OCI-LY1 (cell line): ENCODE measurements at regions not wholly inside any gene's neighbourhood (a gene's known extent, or its start where the extent isn't known, plus 50 kb on each side); places are given as distances from the start of the nearest gene placed in this dataset.

Experiments
- H2AFZ ChIP-seq: fragments of 200-600 bp; sonication (generic), shearing (Covaris generic); 2 replicates; pipeline ENCODE4 v1.6.0; 2014; ENCODE audit warnings: antibody characterized with exemption, mild to moderate bottlenecking, low read length
- H3F3A ChIP-seq: fragments of 200-600 bp; sonication (generic), shearing (Covaris generic); 2 replicates; pipeline ENCODE4 v1.6.0; 2014; ENCODE audit warnings: mild to moderate bottlenecking, antibody characterized with exemption, low read length, moderate library complexity; ENCODE audit not compliant: insufficient read depth
- H3K27ac ChIP-seq: fragments of 200-600 bp; sonication (generic); 2 replicates; pipeline ENCODE4 v1.5.1; 2014; ENCODE audit warnings: low read length, mixed run types, mild to moderate bottlenecking, low read depth; ENCODE audit not compliant: poor library complexity, severe bottlenecking
- H3K27me3 ChIP-seq: fragments of 200-600 bp; sonication (generic); 2 replicates; pipeline ENCODE4 v1.6.0; 2014; ENCODE audit warnings: antibody characterized with exemption, mild to moderate bottlenecking, low read length, moderate library complexity; ENCODE audit not compliant: insufficient read depth
- H3K36me3 ChIP-seq: fragments of 200-600 bp; sonication (generic); 2 replicates; pipeline ENCODE4 v1.6.1; 2014; ENCODE audit warnings: mild to moderate bottlenecking, antibody characterized with exemption, low read length, moderate library complexity, mixed read lengths; ENCODE audit not compliant: insufficient read depth
- H3K4me1 ChIP-seq: fragments of 200-600 bp; sonication (generic); 2 replicates; pipeline ENCODE4 v1.5.1; 2014; ENCODE audit warnings: mild to moderate bottlenecking, low read length, moderate library complexity; ENCODE audit not compliant: insufficient read depth, severe bottlenecking
- H3K4me2 ChIP-seq: fragments of 200-600 bp; sonication (generic), shearing (Covaris generic); 2 replicates; pipeline ENCODE4 v1.6.1; 2014; ENCODE audit warnings: low read length
- H3K4me3 ChIP-seq: fragments of 200-600 bp; sonication (generic); 2 replicates; pipeline ENCODE4 v1.5.1; 2014; ENCODE audit warnings: low read length, low read depth, mild to moderate bottlenecking, mixed read lengths; ENCODE audit not compliant: poor library complexity, severe bottlenecking
- H3K79me2 ChIP-seq: fragments of 200-600 bp; shearing (Covaris generic); 2 replicates; pipeline ENCODE4 v1.6.1; 2016; ENCODE audit warnings: mixed run types, low read length, mixed read lengths; ENCODE audit not compliant: insufficient read depth
- H3K9ac ChIP-seq: fragments of 200-600 bp; sonication (generic), shearing (Covaris generic); 2 replicates; pipeline ENCODE4 v1.6.1; 2014; ENCODE audit warnings: mild to moderate bottlenecking, low read length, mixed read lengths
- H3K9me2 ChIP-seq: fragments of 200-600 bp; sonication (generic), shearing (Covaris generic); 2 replicates; pipeline ENCODE4 v1.6.1; 2014; ENCODE audit warnings: low read depth, mild to moderate bottlenecking, low read length, mixed read lengths
- H3K9me3 ChIP-seq: fragments of 200-600 bp; shearing (Covaris generic); 2 replicates; pipeline ENCODE4 v1.6.1; 2014; ENCODE audit warnings: low read length, mixed read lengths
- H4K20me1 ChIP-seq: fragments of 200-600 bp; sonication (generic), shearing (Covaris generic); 2 replicates; pipeline ENCODE4 v1.6.0; 2016; ENCODE audit warnings: mild to moderate bottlenecking, low read length; ENCODE audit not compliant: insufficient read depth
- EZH2 ChIP-seq: fragments of 200-600 bp; sonication (generic), shearing (Covaris generic); IDR thresholded peaks from 2 replicates; pipeline ENCODE4 v1.8.0; 2017; ENCODE audit warnings: borderline replicate concordance, mixed run types, mild to moderate bottlenecking, antibody characterized with exemption, low read length, moderate library complexity, mixed read lengths
- TF ChIP-seq, protein P1 (sequence below): fragments of 200-600 bp; sonication (generic), shearing (Covaris generic); IDR thresholded peaks from 2 replicates; pipeline ENCODE4 v1.5.1; 2017; ENCODE audit warnings: mild to moderate bottlenecking, antibody characterized with exemption, low read length, moderate library complexity, mixed read lengths

DNA sequence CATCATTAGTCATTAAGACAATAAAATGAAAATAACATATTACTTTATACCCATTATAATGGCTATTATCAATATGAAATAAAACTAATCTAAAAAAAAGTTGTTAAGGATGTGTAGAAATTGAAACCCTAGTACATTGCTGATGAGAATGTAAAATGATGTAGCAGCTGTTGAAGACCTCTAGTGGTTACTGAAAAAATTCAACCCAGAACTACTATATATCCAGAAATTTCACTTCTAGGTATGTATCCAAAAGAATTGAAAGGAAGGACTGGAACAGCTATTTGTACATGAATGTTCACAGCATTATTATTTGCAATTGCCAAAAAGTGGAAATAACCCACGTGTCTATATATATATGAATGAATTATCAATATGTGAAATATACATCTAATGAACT lies 180.3 kb upstream of the KLHL4 start:
- Histone ChIP-seq H3K27me3 (no peaks in the 10 kb centered on the region), H3K9ac (no peak overlapping the region), H3K4me3 (no peak overlapping the region), H3K9me2 (no peaks in the 10 kb centered on the region), H3K4me1 (no peaks in the 10 kb centered on the region), H3K79me2 (no peaks in the 10 kb centered on the region), H3K9me3 (no peaks in the 10 kb centered on the region), H4K20me1 (no peaks in the 10 kb centered on the region), H2AFZ (no peak overlapping the region), H3K4me2 (no peak overlapping the region), H3F3A (no peaks in the 10 kb centered on the region), H3K36me3 (no peaks in the 10 kb centered on the region), H3K27ac (no peak overlapping the region)
- TF ChIP-seq, protein P1, sequence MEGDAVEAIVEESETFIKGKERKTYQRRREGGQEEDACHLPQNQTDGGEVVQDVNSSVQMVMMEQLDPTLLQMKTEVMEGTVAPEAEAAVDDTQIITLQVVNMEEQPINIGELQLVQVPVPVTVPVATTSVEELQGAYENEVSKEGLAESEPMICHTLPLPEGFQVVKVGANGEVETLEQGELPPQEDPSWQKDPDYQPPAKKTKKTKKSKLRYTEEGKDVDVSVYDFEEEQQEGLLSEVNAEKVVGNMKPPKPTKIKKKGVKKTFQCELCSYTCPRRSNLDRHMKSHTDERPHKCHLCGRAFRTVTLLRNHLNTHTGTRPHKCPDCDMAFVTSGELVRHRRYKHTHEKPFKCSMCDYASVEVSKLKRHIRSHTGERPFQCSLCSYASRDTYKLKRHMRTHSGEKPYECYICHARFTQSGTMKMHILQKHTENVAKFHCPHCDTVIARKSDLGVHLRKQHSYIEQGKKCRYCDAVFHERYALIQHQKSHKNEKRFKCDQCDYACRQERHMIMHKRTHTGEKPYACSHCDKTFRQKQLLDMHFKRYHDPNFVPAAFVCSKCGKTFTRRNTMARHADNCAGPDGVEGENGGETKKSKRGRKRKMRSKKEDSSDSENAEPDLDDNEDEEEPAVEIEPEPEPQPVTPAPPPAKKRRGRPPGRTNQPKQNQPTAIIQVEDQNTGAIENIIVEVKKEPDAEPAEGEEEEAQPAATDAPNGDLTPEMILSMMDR, result no peak
- TF ChIP-seq EZH2, result no peak

DNA sequence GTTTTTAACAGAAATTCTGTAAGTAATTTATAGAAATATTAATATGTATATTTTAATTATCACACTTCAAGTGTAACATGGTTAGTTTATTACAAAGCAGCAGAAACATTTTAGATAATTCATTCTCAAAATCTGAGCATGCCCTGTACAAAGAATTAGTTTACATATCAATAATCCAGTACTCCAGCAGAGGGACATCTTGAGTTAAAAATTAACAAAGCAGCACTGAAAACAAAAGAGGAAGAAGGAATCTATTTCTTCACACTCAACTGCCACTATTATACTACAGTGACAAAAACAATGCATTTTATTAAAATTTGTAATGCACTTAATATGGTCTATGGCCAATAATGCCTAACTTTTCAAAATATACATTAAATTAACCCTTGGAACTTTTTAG lies 179.1 kb upstream of the KLHL4 start:
- H3K9me2 ChIP-seq, result no peaks in the 10 kb centered on the region
- H3K79me2 ChIP-seq, result no peaks in the 10 kb centered on the region
- H3K27ac ChIP-seq, result no peak overlapping the region
- TF ChIP-seq EZH2, result no peak
- TF ChIP-seq, protein P1, result peak; percentile 18; the same call in 1 of the 2 replicates
- H3K4me3 ChIP-seq, result no peak overlapping the region
- H3K4me2 ChIP-seq, result no peak overlapping the region
- no peak overlapping the region for H3K9ac ChIP-seq
- H3K36me3 ChIP-seq, result no peaks in the 10 kb centered on the region
- H2AFZ ChIP-seq, result no peak overlapping the region
- H3K4me1 ChIP-seq, result no peaks in the 10 kb centered on the region
- H3K9me3 ChIP-seq, result no peaks in the 10 kb centered on the region
- H3F3A ChIP-seq, result no peaks in the 10 kb centered on the region
- H4K20me1 ChIP-seq, result no peaks in the 10 kb centered on the region
- H3K27me3 ChIP-seq, result no peaks in the 10 kb centered on the region

DNA sequence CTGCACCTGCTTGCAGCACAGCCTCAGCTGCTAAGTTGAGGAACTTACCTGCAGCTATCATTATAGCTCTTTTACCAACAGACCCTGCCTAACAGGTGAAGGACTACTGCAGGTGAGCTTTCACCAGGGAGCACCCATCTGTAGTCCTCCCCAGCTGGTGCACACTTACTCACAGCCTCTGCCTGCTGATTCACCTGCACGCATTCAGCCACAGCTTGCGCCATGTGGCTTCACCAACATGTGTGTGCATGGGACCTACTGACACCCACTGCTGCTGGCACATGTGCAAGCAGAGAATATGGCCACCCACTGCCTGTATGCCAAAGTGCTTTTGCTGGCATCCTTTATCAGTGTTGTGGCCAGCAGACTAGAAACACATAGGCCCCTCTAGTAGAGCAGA lies 146.7 kb upstream of the KLHL4 start:
- Histone ChIP-seq H3K27me3 (no peaks in the 10 kb centered on the region), H3K27ac (no peak overlapping the region), H4K20me1 (no peaks in the 10 kb centered on the region)

More for the DNA sequence above, 146.7 kb upstream of the KLHL4 start:
- no peaks in the 10 kb centered on the region for H3F3A ChIP-seq
- no peaks in the 10 kb centered on the region for H3K79me2 ChIP-seq
- H3K9me2 ChIP-seq, result no peaks in the 10 kb centered on the region
- no peak for TF ChIP-seq EZH2
- TF ChIP-seq, protein P1, result no peak
- H3K9me3 ChIP-seq, result no peaks in the 10 kb centered on the region
- no peaks in the 10 kb centered on the region for H3K4me1 ChIP-seq
- no peak overlapping the region for H3K9ac ChIP-seq
- H2AFZ ChIP-seq, result no peak overlapping the region
- no peak overlapping the region for H3K4me2 ChIP-seq
- no peak overlapping the region for H3K4me3 ChIP-seq
- H3K36me3 ChIP-seq, result no peaks in the 10 kb centered on the region
